Loucy (cell line): ENCODE measurements at regions not wholly inside any gene's neighbourhood (a gene's known extent, or its start where the extent isn't known, plus 50 kb on each side); places are given as distances from the start of the nearest gene placed in this dataset.

Source experiments
- EZH2phosphoT487 ChIP-seq: fragments of 200-600 bp; IDR thresholded peaks from 2 replicates; pipeline ENCODE4 v1.6.1; 2018; ENCODE audit warnings: antibody characterized with exemption, mild to moderate bottlenecking, moderate library complexity, borderline replicate concordance
- TF ChIP-seq, protein P1 (sequence below): fragments of 200-600 bp; sonication (generic); conservative IDR thresholded peaks from 2 replicates; pipeline ENCODE4 v1.5.1; 2014; ENCODE audit warnings: mild to moderate bottlenecking, antibody characterized with exemption, low read length

DNA sequence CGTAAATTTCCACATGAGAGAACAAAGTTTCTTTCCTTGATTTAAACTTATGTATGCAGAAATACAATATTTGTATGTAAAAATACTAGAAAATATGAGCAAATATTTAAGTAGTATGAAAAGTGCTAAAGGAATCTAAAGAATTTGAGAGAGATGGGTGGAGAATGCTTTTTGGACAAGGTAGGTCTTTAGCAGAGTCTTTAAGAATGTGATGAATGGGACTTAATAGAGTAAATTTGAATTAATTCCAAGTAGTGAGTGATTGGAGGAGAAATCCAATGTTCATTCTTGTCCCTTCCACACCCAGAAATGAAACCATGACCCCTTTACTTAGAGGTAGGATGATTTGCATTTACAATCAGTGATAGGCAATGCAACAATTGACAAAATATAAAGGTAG is 570.9 kb upstream of the ZFP42 start:
- TF ChIP-seq, protein P1, sequence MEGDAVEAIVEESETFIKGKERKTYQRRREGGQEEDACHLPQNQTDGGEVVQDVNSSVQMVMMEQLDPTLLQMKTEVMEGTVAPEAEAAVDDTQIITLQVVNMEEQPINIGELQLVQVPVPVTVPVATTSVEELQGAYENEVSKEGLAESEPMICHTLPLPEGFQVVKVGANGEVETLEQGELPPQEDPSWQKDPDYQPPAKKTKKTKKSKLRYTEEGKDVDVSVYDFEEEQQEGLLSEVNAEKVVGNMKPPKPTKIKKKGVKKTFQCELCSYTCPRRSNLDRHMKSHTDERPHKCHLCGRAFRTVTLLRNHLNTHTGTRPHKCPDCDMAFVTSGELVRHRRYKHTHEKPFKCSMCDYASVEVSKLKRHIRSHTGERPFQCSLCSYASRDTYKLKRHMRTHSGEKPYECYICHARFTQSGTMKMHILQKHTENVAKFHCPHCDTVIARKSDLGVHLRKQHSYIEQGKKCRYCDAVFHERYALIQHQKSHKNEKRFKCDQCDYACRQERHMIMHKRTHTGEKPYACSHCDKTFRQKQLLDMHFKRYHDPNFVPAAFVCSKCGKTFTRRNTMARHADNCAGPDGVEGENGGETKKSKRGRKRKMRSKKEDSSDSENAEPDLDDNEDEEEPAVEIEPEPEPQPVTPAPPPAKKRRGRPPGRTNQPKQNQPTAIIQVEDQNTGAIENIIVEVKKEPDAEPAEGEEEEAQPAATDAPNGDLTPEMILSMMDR: no peak
- no peak for TF ChIP-seq EZH2phosphoT487
